Spinal cord (tissue), 9 donors: ENCODE measurements at regions not wholly inside any gene's neighbourhood (a gene's known extent, or its start where the extent isn't known, plus 50 kb on each side); places are given as distances from the start of the nearest gene placed in this dataset.

ENCODE experiments used
- DNase-seq, 6 donors: peaks; one replicate each; pipeline versions ENCODE4 v3.0.0 to v3.0.0-alpha.2; 2013 to 2015; ENCODE audit warnings: low spot score in 6 of 6, low read depth in 4 of 6
- H3K27ac ChIP-seq: one replicate; pipeline ENCODE4 v1.5.1; 2013; ENCODE audit warnings: low read depth, low read length, control low read depth
- H3K27me3 ChIP-seq: one replicate; pipeline ENCODE4 v1.6.1; 2013; ENCODE audit warnings: low read length; ENCODE audit not compliant: control insufficient read depth, insufficient read depth
- H3K36me3 ChIP-seq: one replicate; pipeline ENCODE4 v1.6.1; 2013; ENCODE audit warnings: low read length; ENCODE audit not compliant: control insufficient read depth, insufficient read depth
- H3K4me1 ChIP-seq: one replicate; pipeline ENCODE4 v1.6.1; 2013; ENCODE audit warnings: low read length; ENCODE audit not compliant: control insufficient read depth, insufficient read depth
- H3K4me3 ChIP-seq: one replicate; pipeline ENCODE4 v1.5.1; 2013; ENCODE audit warnings: low read depth, low read length, control low read depth
- H3K9me3 ChIP-seq: one replicate; pipeline ENCODE4 v1.6.1; 2013; ENCODE audit warnings: low read length; ENCODE audit not compliant: control insufficient read depth, insufficient read depth
- WGBS: methylation state at CpG from one replicate; pipeline ENCODE4 v1.1.5; 2013; ENCODE audit warnings: missing lambda C conversion rate; ENCODE audit not compliant: insufficient coverage; 5-methylcytosine and 5-hydroxymethylcytosine counted together
- donor health status: healthy.

DNA sequence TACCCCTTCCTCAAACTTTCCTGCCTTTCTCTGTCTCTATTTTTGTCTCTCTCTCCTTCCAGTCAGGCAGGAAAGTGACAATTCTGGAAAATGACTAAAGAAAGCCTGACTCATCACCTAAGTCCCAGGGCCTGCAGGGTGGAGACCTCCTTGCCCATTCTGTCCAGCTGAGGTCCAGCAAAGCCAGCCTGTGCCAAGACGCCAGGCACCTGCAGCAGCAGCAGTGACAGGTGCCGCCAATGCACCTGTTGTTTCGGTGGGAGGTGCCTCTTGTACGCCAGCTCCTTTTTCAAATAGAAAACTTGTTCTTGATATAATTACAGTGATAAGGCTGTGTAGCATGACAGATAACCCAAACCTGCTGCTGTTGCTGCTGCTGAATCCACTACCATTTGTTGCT is 501.3 kb downstream of the NTRK3 start:
- no peak for DNase-seq
- no peaks in the 10 kb centered on the region for H3K27me3 ChIP-seq
- H3K27ac ChIP-seq: no peak overlapping the region
- no peaks in the 10 kb centered on the region for H3K36me3 ChIP-seq
- WGBS: 86% methylated on average over 1 of the region's 4 CpGs
- H3K4me1 ChIP-seq: no peaks in the 10 kb centered on the region
- no peaks in the 10 kb centered on the region for H3K9me3 ChIP-seq
- H3K4me3 ChIP-seq: no peak overlapping the region

DNA sequence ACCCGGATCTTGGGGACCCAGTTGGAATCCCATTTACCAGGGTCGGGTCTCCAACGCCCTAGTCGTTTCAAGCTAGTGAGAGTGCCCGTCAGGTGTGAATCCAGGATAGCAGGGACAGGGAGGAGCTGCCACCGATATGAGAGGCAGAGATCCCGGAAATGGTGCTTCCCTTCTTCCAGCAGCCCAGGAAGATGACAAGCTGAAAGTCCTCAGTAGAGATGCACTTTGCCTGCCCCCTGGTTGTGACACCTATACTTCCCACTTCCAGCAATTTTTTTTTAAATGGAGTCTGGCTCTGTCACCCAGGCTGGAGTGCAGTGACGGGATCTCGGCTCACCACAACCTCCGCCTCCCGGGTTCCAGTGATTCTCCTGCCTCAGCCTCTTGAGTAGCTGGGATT is 503.0 kb downstream of the NTRK3 start:
- Histone ChIP-seq H3K36me3 (no peaks in the 10 kb centered on the region), H3K27me3 (no peaks in the 10 kb centered on the region), H3K27ac (no peak overlapping the region), H3K4me3 (no peak overlapping the region), H3K9me3 (no peaks in the 10 kb centered on the region), H3K4me1 (no peaks in the 10 kb centered on the region)
- WGBS: 82% methylated on average over 7 of the region's 11 CpGs
- no peak for DNase-seq

GRCh38 chr15:87752250-87752951 is 504.1 kb downstream of the NTRK3 start:
- Histone ChIP-seq H3K27me3 (no peaks in the 10 kb centered on the region), H3K9me3 (no peaks in the 10 kb centered on the region), H3K4me3 (no peak overlapping the region), H3K4me1 (no peaks in the 10 kb centered on the region), H3K36me3 (no peaks in the 10 kb centered on the region), H3K27ac (peak overlapping the region; percentile 75)
- WGBS: 80% methylated on average over 1 of the region's 5 CpGs
- DNase-seq: peak in 1 of 6 donors; percentile 58

- no peaks in the 10 kb centered on the region for H3K9me3 ChIP-seq
- H3K27ac ChIP-seq: no peak overlapping the region
- no peaks in the 10 kb centered on the region for H3K27me3 ChIP-seq
- no peak for DNase-seq
- no peak overlapping the region for H3K4me3 ChIP-seq
- H3K4me1 ChIP-seq: no peaks in the 10 kb centered on the region
- no peaks in the 10 kb centered on the region for H3K36me3 ChIP-seq
- 92% methylated on average over 7 of the region's 8 CpGs for WGBS
Measured at GRCh38 chr15:87748483-87748882, 508.1 kb downstream of the NTRK3 start.

DNA sequence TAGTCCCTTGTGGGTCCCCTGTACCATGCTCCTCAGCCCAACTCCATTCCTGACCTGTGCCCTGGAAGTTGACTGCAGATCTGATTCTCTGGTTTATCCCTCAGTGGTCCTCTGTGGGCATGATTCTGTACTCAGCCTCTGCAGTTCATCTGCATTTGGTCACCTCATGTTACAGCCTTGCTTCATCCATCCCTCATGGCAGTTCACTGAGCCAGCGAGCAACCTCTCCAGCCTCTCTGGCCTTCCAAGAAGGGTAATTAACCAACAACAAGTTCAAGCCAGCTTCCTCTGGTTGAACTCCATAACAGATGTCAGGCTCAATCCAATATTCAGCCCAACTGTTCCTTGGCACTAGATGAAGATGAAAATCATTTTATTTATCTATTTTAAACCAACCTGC is 509.5 kb downstream of the NTRK3 start:
- 67% methylated on average over 1 of the region's 1 CpG for WGBS
- no peaks in the 10 kb centered on the region for H3K27me3 ChIP-seq
- no peak overlapping the region for H3K27ac ChIP-seq
- H3K4me1 ChIP-seq: no peaks in the 10 kb centered on the region
- no peaks in the 10 kb centered on the region for H3K9me3 ChIP-seq
- H3K36me3 ChIP-seq: no peaks in the 10 kb centered on the region
- H3K4me3 ChIP-seq: no peak overlapping the region
- DNase-seq: no peak

DNA sequence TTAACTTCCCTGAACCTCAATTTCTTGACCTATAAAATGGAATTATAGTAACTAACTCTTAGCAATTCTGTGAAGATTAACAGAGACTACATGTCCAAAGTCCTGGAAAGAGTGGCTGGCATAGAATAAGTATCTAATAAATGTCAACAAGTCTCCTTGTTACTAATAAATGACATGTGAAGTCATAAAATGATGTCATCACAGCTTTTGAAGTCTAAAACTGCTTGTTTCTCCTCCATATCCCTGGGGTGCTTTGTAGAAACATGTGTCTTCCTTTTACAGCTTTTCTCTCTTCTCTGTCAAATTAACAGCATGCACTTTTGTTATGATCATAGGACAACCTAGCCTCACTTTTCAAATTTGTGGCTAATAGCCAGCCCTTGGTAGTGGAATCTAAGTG is 510.2 kb downstream of the NTRK3 start:
- DNase-seq: no peak
- Histone ChIP-seq H3K27me3 (no peaks in the 10 kb centered on the region), H3K4me1 (no peaks in the 10 kb centered on the region), H3K36me3 (no peaks in the 10 kb centered on the region), H3K9me3 (no peaks in the 10 kb centered on the region), H3K27ac (no peak overlapping the region), H3K4me3 (no peak overlapping the region)

- DNase-seq: no peak
- Histone ChIP-seq H3K4me1 (no peaks in the 10 kb centered on the region), H3K27me3 (no peaks in the 10 kb centered on the region), H3K27ac (no peak overlapping the region), H3K9me3 (no peaks in the 10 kb centered on the region), H3K36me3 (no peaks in the 10 kb centered on the region), H3K4me3 (no peak overlapping the region)
- WGBS: no CpG with 5 or more reads among the region's 2 CpGs
Measured at GRCh38 chr15:87744815-87745214, 511.7 kb downstream of the NTRK3 start.

DNA sequence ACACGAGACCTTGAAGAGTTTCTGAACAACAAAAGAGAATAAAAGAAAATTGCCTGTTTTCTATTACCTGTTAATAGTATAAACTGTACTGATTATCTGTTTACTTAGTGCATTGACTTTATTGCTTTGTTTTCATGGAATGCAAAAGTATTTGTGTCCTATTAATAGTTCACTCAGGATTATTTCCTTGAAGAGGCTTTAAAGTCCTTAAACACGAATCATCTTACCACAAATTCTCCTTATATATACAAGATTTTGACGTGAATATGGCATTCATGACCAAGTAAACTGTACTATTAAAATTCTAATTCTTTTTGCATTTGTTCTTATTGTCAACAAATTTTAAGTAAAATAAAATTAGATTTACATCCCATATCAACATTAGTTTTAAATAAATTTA is 513.0 kb downstream of the NTRK3 start:
- DNase-seq: no peak
- Histone ChIP-seq H3K9me3 (no peaks in the 10 kb centered on the region), H3K4me1 (no peaks in the 10 kb centered on the region), H3K27me3 (no peaks in the 10 kb centered on the region), H3K4me3 (no peak overlapping the region), H3K27ac (no peak overlapping the region), H3K36me3 (no peaks in the 10 kb centered on the region)
- no CpG with 5 or more reads among the region's 3 CpGs for WGBS

GRCh38 chr15:87741350-87741749 is 515.2 kb downstream of the NTRK3 start:
- DNase-seq: no peak
- no peaks in the 10 kb centered on the region for H3K27me3 ChIP-seq
- WGBS: 86% methylated on average over 1 of the region's 3 CpGs

GRCh38 chr15:87740655-87741344 is 515.7 kb downstream of the NTRK3 start:
- no peak overlapping the region for H3K27ac ChIP-seq
- H3K27me3 ChIP-seq: no peaks in the 10 kb centered on the region
- DNase-seq: no peak
- H3K9me3 ChIP-seq: no peaks in the 10 kb centered on the region
- H3K4me1 ChIP-seq: no peaks in the 10 kb centered on the region
- no peaks in the 10 kb centered on the region for H3K36me3 ChIP-seq
- H3K4me3 ChIP-seq: no peak overlapping the region
- 93% methylated on average over 3 of the region's 5 CpGs for WGBS

More at GRCh38 chr15:87741350-87741749, 515.2 kb downstream of the NTRK3 start:
- H3K4me1 ChIP-seq: no peaks in the 10 kb centered on the region
- H3K27ac ChIP-seq: no peak overlapping the region
- no peak overlapping the region for H3K4me3 ChIP-seq
- H3K9me3 ChIP-seq: no peaks in the 10 kb centered on the region
- H3K36me3 ChIP-seq: no peaks in the 10 kb centered on the region
